Uterus (tissue), 2 donors: ENCODE measurements at regions not wholly inside any gene's neighbourhood (a gene's known extent, or its start where the extent isn't known, plus 50 kb on each side); places are given as distances from the start of the nearest gene placed in this dataset.

Source experiments
- CTCF ChIP-seq, 4 experiments: fragments of 200-600 bp in 2 of 4; fragments of 450-650 bp in 2 of 4; sonication (generic) in 2 of 4; IDR thresholded peaks; one replicate each; pipeline ENCODE4 v1.5.1; 2016 to 2019; ENCODE audit warnings: antibody characterized with exemption in 4 of 4, mild to moderate bottlenecking in 2 of 4, moderate library complexity in 1 of 4
- POLR2A ChIP-seq, 2 donors: fragments of 450-650 bp; IDR thresholded peaks; one replicate each; pipeline ENCODE4 v1.6.1; 2016; ENCODE audit warnings: antibody characterized with exemption in 2 of 2, mild to moderate bottlenecking in 1 of 2, moderate library complexity in 1 of 2

GRCh38 chr2:172162739-172163336 lies 60.1 kb upstream of the DLX2 start:
- TF ChIP-seq CTCF (IDR thresholded peaks at IDR 0.05) (no peak), POLR2A (IDR thresholded peaks at IDR 0.05) (no peak)
